ENCODE measurements at regions not wholly inside any gene's neighbourhood (a gene's known extent, or its start where the extent isn't known, plus 50 kb on each side); places are given as distances from the start of the nearest gene placed in this dataset.

DNA sequence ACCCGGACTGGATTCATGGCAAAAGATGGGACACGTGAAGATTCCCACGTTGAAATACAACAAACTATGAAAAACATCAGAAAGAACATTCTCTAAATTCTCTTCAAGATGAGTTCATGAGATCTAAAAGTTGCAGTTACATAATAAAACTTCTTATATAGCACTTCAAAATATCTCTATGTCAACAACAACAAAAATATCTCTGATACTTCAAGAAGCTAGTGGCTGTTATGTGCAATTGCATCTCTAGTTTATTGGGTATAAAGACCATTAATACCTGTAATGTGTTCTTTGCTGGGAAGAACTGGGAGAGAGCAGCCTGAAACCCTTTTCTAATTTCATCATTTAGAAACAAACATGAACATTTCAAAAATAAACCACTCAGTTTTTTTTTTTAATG lies 69.2 kb upstream of the RGS6 start:
- no peak for DNase-seq (ENCODE audit: low read depth)
- H2AFZ ChIP-seq (ENCODE audit: low read depth, low read length), result no peak overlapping the region
- Mint-ChIP-seq H3K27ac (ENCODE audit: unreplicated experiment) (no peak overlapping the region), H3K9me3 (ENCODE audit: unreplicated experiment) (peaks cover 2% of the 10 kb centered on the region), H3K27me3 (ENCODE audit: low read depth, unreplicated experiment) (peaks cover 9% of the 10 kb centered on the region), H3K36me3 (ENCODE audit: low read depth, unreplicated experiment) (no peaks in the 10 kb centered on the region), H3K4me1 (ENCODE audit: low read depth, unreplicated experiment) (no peaks in the 10 kb centered on the region), H3K4me3 (ENCODE audit: unreplicated experiment) (no peak overlapping the region)
- no peak overlapping the region for H3K4me2 ChIP-seq (ENCODE audit: low read length)
- no peak for FAIRE-seq
- H3K27me3 ChIP-seq (ENCODE audit: insufficient read depth, low read length), result peaks cover 2% of the 10 kb centered on the region
- no peaks in the 10 kb centered on the region for H3K36me3 ChIP-seq (ENCODE audit: insufficient read depth, low read length)
- H3K9ac ChIP-seq (ENCODE audit: low read length), result no peak overlapping the region
- no peaks in the 10 kb centered on the region for H3K9me3 ChIP-seq (ENCODE audit: insufficient read depth, low read depth, low read length)
- H3K27ac ChIP-seq (ENCODE audit: low read depth, low read length), result no peak overlapping the region
- no peaks in the 10 kb centered on the region for H3K4me1 ChIP-seq (ENCODE audit: insufficient read depth, low read length)
- H3K79me2 ChIP-seq (ENCODE audit: insufficient read depth, low read length), result no peaks in the 10 kb centered on the region
- TF ChIP-seq, protein P1, sequence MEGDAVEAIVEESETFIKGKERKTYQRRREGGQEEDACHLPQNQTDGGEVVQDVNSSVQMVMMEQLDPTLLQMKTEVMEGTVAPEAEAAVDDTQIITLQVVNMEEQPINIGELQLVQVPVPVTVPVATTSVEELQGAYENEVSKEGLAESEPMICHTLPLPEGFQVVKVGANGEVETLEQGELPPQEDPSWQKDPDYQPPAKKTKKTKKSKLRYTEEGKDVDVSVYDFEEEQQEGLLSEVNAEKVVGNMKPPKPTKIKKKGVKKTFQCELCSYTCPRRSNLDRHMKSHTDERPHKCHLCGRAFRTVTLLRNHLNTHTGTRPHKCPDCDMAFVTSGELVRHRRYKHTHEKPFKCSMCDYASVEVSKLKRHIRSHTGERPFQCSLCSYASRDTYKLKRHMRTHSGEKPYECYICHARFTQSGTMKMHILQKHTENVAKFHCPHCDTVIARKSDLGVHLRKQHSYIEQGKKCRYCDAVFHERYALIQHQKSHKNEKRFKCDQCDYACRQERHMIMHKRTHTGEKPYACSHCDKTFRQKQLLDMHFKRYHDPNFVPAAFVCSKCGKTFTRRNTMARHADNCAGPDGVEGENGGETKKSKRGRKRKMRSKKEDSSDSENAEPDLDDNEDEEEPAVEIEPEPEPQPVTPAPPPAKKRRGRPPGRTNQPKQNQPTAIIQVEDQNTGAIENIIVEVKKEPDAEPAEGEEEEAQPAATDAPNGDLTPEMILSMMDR (IDR thresholded peaks at IDR 0.05; ENCODE audit: insufficient read depth, low read depth, low read length), result no peak
- no peak for TF ChIP-seq EZH2 (IDR thresholded peaks at IDR 0.05; ENCODE audit: insufficient read depth, low read length)
- no peaks in the 10 kb centered on the region for H4K20me1 ChIP-seq (ENCODE audit: insufficient read depth, low read length)
- H3K4me3 ChIP-seq (ENCODE audit: insufficient read depth, low read depth, low read length), result no peak overlapping the region

DNA sequence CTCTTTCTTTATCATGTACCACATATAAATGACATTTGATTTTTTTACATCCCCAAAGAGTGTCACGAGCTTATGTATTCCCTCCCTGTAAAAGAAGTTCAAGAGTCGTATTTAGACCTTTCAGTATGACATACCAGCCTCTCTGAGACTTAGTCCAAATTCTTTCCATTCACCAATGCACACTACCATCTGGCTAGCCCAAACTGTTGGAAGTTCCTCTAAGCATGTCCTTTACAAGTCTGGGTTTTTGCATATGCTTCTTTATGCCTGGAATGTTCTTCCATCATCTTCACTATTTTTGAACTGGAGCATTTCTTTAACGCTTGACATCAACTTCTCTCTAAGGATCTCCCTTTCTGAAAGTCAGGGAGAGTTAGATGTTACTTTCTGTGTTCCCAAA lies 68.5 kb upstream of the RGS6 start:
- Mint-ChIP-seq H3K27ac (ENCODE audit: unreplicated experiment) (no peak overlapping the region), H3K9me3 (ENCODE audit: unreplicated experiment) (peaks cover 2% of the 10 kb centered on the region), H3K27me3 (ENCODE audit: low read depth, unreplicated experiment) (peaks cover 11% of the 10 kb centered on the region), H3K36me3 (ENCODE audit: low read depth, unreplicated experiment) (no peaks in the 10 kb centered on the region), H3K4me1 (ENCODE audit: low read depth, unreplicated experiment) (no peaks in the 10 kb centered on the region), H3K4me3 (ENCODE audit: unreplicated experiment) (no peak overlapping the region)
- Histone ChIP-seq H3K79me2 (ENCODE audit: insufficient read depth, low read length) (no peaks in the 10 kb centered on the region), H2AFZ (ENCODE audit: low read depth, low read length) (no peak overlapping the region), H3K9ac (ENCODE audit: low read length) (no peak overlapping the region), H3K27me3 (ENCODE audit: insufficient read depth, low read length) (peaks cover 2% of the 10 kb centered on the region), H4K20me1 (ENCODE audit: insufficient read depth, low read length) (no peaks in the 10 kb centered on the region), H3K4me2 (ENCODE audit: low read length) (no peak overlapping the region), H3K4me3 (ENCODE audit: insufficient read depth, low read depth, low read length) (no peak overlapping the region), H3K4me1 (ENCODE audit: insufficient read depth, low read length) (no peaks in the 10 kb centered on the region), H3K36me3 (ENCODE audit: insufficient read depth, low read length) (no peaks in the 10 kb centered on the region), H3K27ac (ENCODE audit: low read depth, low read length) (no peak overlapping the region), H3K9me3 (ENCODE audit: insufficient read depth, low read depth, low read length) (no peaks in the 10 kb centered on the region)
- FAIRE-seq (no peak), DNase-seq (ENCODE audit: low read depth) (no peak)
- no peak for TF ChIP-seq EZH2 (IDR thresholded peaks at IDR 0.05; ENCODE audit: insufficient read depth, low read length)
- TF ChIP-seq, protein P1 (IDR thresholded peaks at IDR 0.05; ENCODE audit: insufficient read depth, low read depth, low read length), result no peak
